ENCODE measurements at regions not wholly inside any gene's neighbourhood (a gene's known extent, or its start where the extent isn't known, plus 50 kb on each side); places are given as distances from the start of the nearest gene placed in this dataset.
"Not testable (repeated sequence)": the region's sequence is repeated elsewhere in the genome, so short reads cannot be mapped to it uniquely, and the experiment has no call there.

DNA sequence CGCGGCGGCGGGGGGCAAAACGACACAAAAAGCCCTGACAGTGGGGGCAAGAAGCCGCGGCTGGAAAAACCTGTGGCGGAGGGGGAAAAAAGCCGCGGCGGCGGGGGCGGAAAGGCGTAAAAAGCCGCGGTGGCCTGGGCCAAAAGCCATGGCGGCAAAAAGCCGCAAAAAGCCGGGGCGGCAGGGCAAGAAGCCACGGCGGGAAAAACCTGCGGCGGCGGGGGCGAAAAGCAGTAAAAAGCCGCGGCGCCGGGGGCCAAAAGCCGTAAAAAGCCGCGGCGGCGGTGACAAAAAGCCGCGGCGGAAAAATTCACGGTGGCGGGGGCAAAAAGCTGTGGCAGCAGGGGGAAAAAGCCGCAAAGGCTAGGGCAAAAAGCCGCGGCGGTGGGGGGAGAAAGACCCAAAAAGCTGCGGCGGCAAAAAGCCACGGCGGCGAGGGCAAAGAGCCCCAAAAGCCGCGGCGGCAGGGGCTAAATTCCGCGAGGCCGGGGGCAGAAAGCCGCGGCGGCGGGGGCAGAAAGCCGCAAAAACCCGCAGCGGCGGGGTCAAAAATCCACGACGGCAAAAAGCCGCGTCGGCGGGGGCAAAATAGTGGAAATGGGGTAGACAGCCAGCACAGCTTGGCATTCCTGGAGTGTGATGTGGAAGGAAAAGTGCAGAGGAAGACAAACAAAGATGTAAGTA lies 165.2 kb upstream of the TP53TG3C start:
- TF ChIP-seq, protein P1, sequence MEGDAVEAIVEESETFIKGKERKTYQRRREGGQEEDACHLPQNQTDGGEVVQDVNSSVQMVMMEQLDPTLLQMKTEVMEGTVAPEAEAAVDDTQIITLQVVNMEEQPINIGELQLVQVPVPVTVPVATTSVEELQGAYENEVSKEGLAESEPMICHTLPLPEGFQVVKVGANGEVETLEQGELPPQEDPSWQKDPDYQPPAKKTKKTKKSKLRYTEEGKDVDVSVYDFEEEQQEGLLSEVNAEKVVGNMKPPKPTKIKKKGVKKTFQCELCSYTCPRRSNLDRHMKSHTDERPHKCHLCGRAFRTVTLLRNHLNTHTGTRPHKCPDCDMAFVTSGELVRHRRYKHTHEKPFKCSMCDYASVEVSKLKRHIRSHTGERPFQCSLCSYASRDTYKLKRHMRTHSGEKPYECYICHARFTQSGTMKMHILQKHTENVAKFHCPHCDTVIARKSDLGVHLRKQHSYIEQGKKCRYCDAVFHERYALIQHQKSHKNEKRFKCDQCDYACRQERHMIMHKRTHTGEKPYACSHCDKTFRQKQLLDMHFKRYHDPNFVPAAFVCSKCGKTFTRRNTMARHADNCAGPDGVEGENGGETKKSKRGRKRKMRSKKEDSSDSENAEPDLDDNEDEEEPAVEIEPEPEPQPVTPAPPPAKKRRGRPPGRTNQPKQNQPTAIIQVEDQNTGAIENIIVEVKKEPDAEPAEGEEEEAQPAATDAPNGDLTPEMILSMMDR (IDR thresholded peaks at IDR 0.05) = not testable (repeated sequence)
- not testable (repeated sequence) for TF ChIP-seq POLR2A (IDR thresholded peaks at IDR 0.05)

All from breast epithelium (tissue), 3 donors.